ENCODE measurements at regions not wholly inside any gene's neighbourhood (a gene's known extent, or its start where the extent isn't known, plus 50 kb on each side); places are given as distances from the start of the nearest gene placed in this dataset.
"Not testable (repeated sequence)": the region's sequence is repeated elsewhere in the genome, so short reads cannot be mapped to it uniquely, and the experiment has no call there.

- TF ChIP-seq CTCF (IDR thresholded peaks at IDR 0.05; ENCODE audit: control insufficient read depth, insufficient read depth, low read depth, low read length, missing control alignments): no peak
- DNase-seq (ENCODE audit: low read depth): no peak
- no peak overlapping the region for H3K4me3 ChIP-seq (ENCODE audit: control insufficient read depth, low read depth, low read length)
These were observed 245.3 kb downstream of the GADD45G start for GRCh38 chr9:89850153-89850552.

- H3K4me3 ChIP-seq (ENCODE audit: control insufficient read depth, low read depth, low read length): no peak overlapping the region
- no peak for DNase-seq (ENCODE audit: low read depth)
- no peak for TF ChIP-seq CTCF (IDR thresholded peaks at IDR 0.05; ENCODE audit: control insufficient read depth, insufficient read depth, low read depth, low read length, missing control alignments)
These were observed 246.0 kb downstream of the GADD45G start for GRCh38 chr9:89850631-89851325.

- TF ChIP-seq CTCF (IDR thresholded peaks at IDR 0.05; ENCODE audit: control insufficient read depth, insufficient read depth, low read depth, low read length, missing control alignments): no peak
- no peak for DNase-seq (ENCODE audit: low read depth)
- H3K4me3 ChIP-seq (ENCODE audit: control insufficient read depth, low read depth, low read length): no peak overlapping the region
These were observed 248.3 kb downstream of the GADD45G start for GRCh38 chr9:89853161-89853560.

GRCh38 chr9:89853931-89854330, 249.1 kb downstream of the GADD45G start:
- no peak overlapping the region for H3K4me3 ChIP-seq (ENCODE audit: control insufficient read depth, low read depth, low read length)
- DNase-seq (ENCODE audit: low read depth): no peak
- TF ChIP-seq CTCF (IDR thresholded peaks at IDR 0.05; ENCODE audit: control insufficient read depth, insufficient read depth, low read depth, low read length, missing control alignments): no peak

GRCh38 chr9:89854715-89855475, 250.1 kb downstream of the GADD45G start:
- H3K4me3 ChIP-seq (ENCODE audit: control insufficient read depth, low read depth, low read length): no peak overlapping the region
- no peak for DNase-seq (ENCODE audit: low read depth)
- TF ChIP-seq CTCF (IDR thresholded peaks at IDR 0.05; ENCODE audit: control insufficient read depth, insufficient read depth, low read depth, low read length, missing control alignments): no peak

GRCh38 chr9:89856296-89856695, 251.5 kb downstream of the GADD45G start:
- not testable (repeated sequence) for DNase-seq (ENCODE audit: low read depth); H3K4me3 ChIP-seq (ENCODE audit: control insufficient read depth, low read depth, low read length)

- not testable (repeated sequence) for DNase-seq (ENCODE audit: low read depth)
These were observed 252.1 kb downstream of the GADD45G start for GRCh38 chr9:89856950-89857349.

GRCh38 chr9:89859842-89860241, 255.0 kb downstream of the GADD45G start:
- H3K4me3 ChIP-seq (ENCODE audit: control insufficient read depth, low read depth, low read length); DNase-seq (ENCODE audit: low read depth): not testable (repeated sequence)

More at GRCh38 chr9:89856950-89857349, 252.1 kb downstream of the GADD45G start:
- H3K4me3 ChIP-seq (ENCODE audit: control insufficient read depth, low read depth, low read length): not testable (repeated sequence)

GRCh38 chr9:89861371-89861770, 256.6 kb downstream of the GADD45G start:
- not testable (repeated sequence) for DNase-seq (ENCODE audit: low read depth); H3K4me3 ChIP-seq (ENCODE audit: control insufficient read depth, low read depth, low read length)
